ENCODE measurements at regions not wholly inside any gene's neighbourhood (a gene's known extent, or its start where the extent isn't known, plus 50 kb on each side); places are given as distances from the start of the nearest gene placed in this dataset.

- Histone ChIP-seq H3K79me1 (ENCODE audit: low read length) (peaks cover 5% of the 10 kb centered on the region), H3K79me2 (ENCODE audit: control insufficient read depth, insufficient read depth, low read length, poor library complexity) (no peaks in the 10 kb centered on the region), H4K8ac (ENCODE audit: low read depth, low read length) (no peak overlapping the region), H3K4me3 (ENCODE audit: low read depth, low read length) (no peak overlapping the region), H2BK120ac (ENCODE audit: insufficient read depth, low read length, poor library complexity) (peak overlapping the region; percentile 30), H3K4ac (ENCODE audit: low read depth, low read length) (no peak overlapping the region), H2BK12ac (ENCODE audit: low read length) (peak overlapping the region; percentile 82), H3K9me3 (ENCODE audit: insufficient read depth, low read depth, low read length) (no peaks in the 10 kb centered on the region), H3K36me3 (ENCODE audit: control insufficient read depth in 1 of 2, insufficient read depth in 2 of 2, low read length in 2 of 2) (no peaks in the 10 kb centered on the region), H2AFZ (ENCODE audit: insufficient read depth, low read length, poor library complexity) (no peak overlapping the region), H3K4me1 (ENCODE audit: control insufficient read depth in 1 of 2, insufficient read depth in 2 of 2, low read length in 2 of 2) (peaks cover 0 to 3% of the 10 kb centered on the region in 2 experiments), H3K27ac (ENCODE audit: low read depth, low read length) (peak overlapping the region; percentile 27), H2AK5ac (ENCODE audit: low read length) (no peak overlapping the region), H4K12ac (ENCODE audit: low read depth, low read length) (no peak overlapping the region), H3K4me2 (ENCODE audit: low read length) (no peak overlapping the region), H3K23ac (ENCODE audit: low read length) (no peak overlapping the region), H2BK5ac (ENCODE audit: low read depth, low read length, poor library complexity) (no peak overlapping the region), H3K27me3 (ENCODE audit: insufficient read depth, low read length) (no peaks in the 10 kb centered on the region), H3K18ac (ENCODE audit: low read length) (no peak overlapping the region), H3K14ac (ENCODE audit: low read length) (no peak overlapping the region), H3K9ac (ENCODE audit: low read length) (no peak overlapping the region), H4K91ac (ENCODE audit: low read depth, low read length) (no peak overlapping the region)
- WGBS (ENCODE audit: extremely low coverage, insufficient coverage, insufficient read length), result no CpG with 5 or more reads among the region's 1 CpG
- peak in 1 of 2 donors; percentile 16 for DNase-seq
Observed at GRCh38 chr12:59066445-59066844, 146.1 kb upstream of the LRIG3 start.

- Histone ChIP-seq H3K14ac (ENCODE audit: low read length) (no peak overlapping the region), H3K4me1 (ENCODE audit: control insufficient read depth in 1 of 2, insufficient read depth in 2 of 2, low read length in 2 of 2) (peaks cover 2 to 4% of the 10 kb centered on the region in 2 experiments), H3K79me1 (ENCODE audit: low read length) (peaks cover 5% of the 10 kb centered on the region), H2BK12ac (ENCODE audit: low read length) (no peak overlapping the region), H2BK5ac (ENCODE audit: low read depth, low read length, poor library complexity) (no peak overlapping the region), H3K27me3 (ENCODE audit: insufficient read depth, low read length) (no peaks in the 10 kb centered on the region), H4K91ac (ENCODE audit: low read depth, low read length) (no peak overlapping the region), H3K79me2 (ENCODE audit: control insufficient read depth, insufficient read depth, low read length, poor library complexity) (peaks cover 3% of the 10 kb centered on the region), H2AK5ac (ENCODE audit: low read length) (no peak overlapping the region), H3K27ac (ENCODE audit: low read depth, low read length) (peak overlapping the region; percentile 33), H4K8ac (ENCODE audit: low read depth, low read length) (no peak overlapping the region), H3K23ac (ENCODE audit: low read length) (no peak overlapping the region), H3K4me3 (ENCODE audit: low read depth, low read length) (no peak overlapping the region), H3K4ac (ENCODE audit: low read depth, low read length) (no peak overlapping the region), H3K18ac (ENCODE audit: low read length) (no peak overlapping the region), H2BK120ac (ENCODE audit: insufficient read depth, low read length, poor library complexity) (no peak overlapping the region), H4K12ac (ENCODE audit: low read depth, low read length) (no peak overlapping the region), H3K36me3 (ENCODE audit: control insufficient read depth in 1 of 2, insufficient read depth in 2 of 2, low read length in 2 of 2) (no peaks in the 10 kb centered on the region), H2AFZ (ENCODE audit: insufficient read depth, low read length, poor library complexity) (no peak overlapping the region), H3K9me3 (ENCODE audit: insufficient read depth, low read depth, low read length) (no peaks in the 10 kb centered on the region), H3K4me2 (ENCODE audit: low read length) (no peak overlapping the region), H3K9ac (ENCODE audit: low read length) (no peak overlapping the region)
- no CpG with 5 or more reads among the region's 4 CpGs for WGBS (ENCODE audit: extremely low coverage, insufficient coverage, insufficient read length)
- no peak for DNase-seq
Observed at GRCh38 chr12:59059088-59059935, 139.0 kb upstream of the LRIG3 start.

- H3K36me3 ChIP-seq (ENCODE audit: control insufficient read depth in 1 of 2, insufficient read depth in 2 of 2, low read length in 2 of 2), result no peaks in the 10 kb centered on the region
- H4K8ac ChIP-seq (ENCODE audit: low read depth, low read length), result no peak overlapping the region
- no peak overlapping the region for H3K18ac ChIP-seq (ENCODE audit: low read length)
- DNase-seq, result no peak
- no CpG with 5 or more reads among the region's 3 CpGs for WGBS (ENCODE audit: extremely low coverage, insufficient coverage, insufficient read length)
- H4K91ac ChIP-seq (ENCODE audit: low read depth, low read length), result no peak overlapping the region
- H3K4me1 ChIP-seq (ENCODE audit: control insufficient read depth in 1 of 2, insufficient read depth in 2 of 2, low read length in 2 of 2), result peaks cover 2 to 4% of the 10 kb centered on the region in 2 experiments
- H3K4me3 ChIP-seq (ENCODE audit: low read depth, low read length), result no peak overlapping the region
- H3K4me2 ChIP-seq (ENCODE audit: low read length), result no peak overlapping the region
- no peak overlapping the region for H3K4ac ChIP-seq (ENCODE audit: low read depth, low read length)
- H2BK5ac ChIP-seq (ENCODE audit: low read depth, low read length, poor library complexity), result no peak overlapping the region
- H3K79me1 ChIP-seq (ENCODE audit: low read length), result peaks cover 5% of the 10 kb centered on the region
- H2AK5ac ChIP-seq (ENCODE audit: low read length), result no peak overlapping the region
- H3K23ac ChIP-seq (ENCODE audit: low read length), result no peak overlapping the region
- no peak overlapping the region for H2BK120ac ChIP-seq (ENCODE audit: insufficient read depth, low read length, poor library complexity)
- H4K12ac ChIP-seq (ENCODE audit: low read depth, low read length), result no peak overlapping the region
- no peak overlapping the region for H3K9ac ChIP-seq (ENCODE audit: low read length)
- H2AFZ ChIP-seq (ENCODE audit: insufficient read depth, low read length, poor library complexity), result no peak overlapping the region
- H3K14ac ChIP-seq (ENCODE audit: low read length), result no peak overlapping the region
- no peaks in the 10 kb centered on the region for H3K9me3 ChIP-seq (ENCODE audit: insufficient read depth, low read depth, low read length)
- no peak overlapping the region for H3K27ac ChIP-seq (ENCODE audit: low read depth, low read length)
- peaks cover 3% of the 10 kb centered on the region for H3K79me2 ChIP-seq (ENCODE audit: control insufficient read depth, insufficient read depth, low read length, poor library complexity)
- H2BK12ac ChIP-seq (ENCODE audit: low read length), result no peak overlapping the region
- no peaks in the 10 kb centered on the region for H3K27me3 ChIP-seq (ENCODE audit: insufficient read depth, low read length)
Observed at GRCh38 chr12:59056966-59057365, 136.7 kb upstream of the LRIG3 start.

DNA sequence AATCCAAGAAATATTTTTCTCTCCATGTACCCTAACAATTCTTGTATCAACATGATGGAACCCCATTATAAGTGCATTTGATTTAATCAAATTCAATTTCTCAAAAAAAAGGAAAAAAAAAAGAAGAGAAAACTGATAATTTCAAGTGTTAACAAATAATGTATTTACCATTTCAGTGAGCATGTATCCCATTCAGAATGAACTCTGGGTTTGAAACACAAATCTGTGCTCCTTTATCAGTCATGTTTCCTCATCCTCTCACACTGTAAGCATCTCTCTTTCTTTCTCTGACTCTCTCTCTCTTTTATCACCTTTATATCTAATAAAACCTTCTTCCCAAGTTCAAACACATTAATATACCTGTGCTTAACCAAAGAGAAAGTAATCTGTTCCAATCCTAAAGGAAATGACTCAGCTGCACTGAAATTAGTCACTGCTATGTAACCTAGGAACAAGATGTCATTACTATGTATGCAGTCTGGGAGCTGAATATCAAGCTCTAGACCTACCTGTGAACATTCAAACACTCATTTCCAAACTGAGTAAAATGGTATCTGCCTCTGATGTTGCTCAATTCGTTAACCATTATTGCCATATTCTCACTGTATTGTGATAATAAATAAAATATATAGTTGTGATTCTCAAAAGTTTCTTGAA is 135.0 kb upstream of the LRIG3 start:
- H3K4ac ChIP-seq (ENCODE audit: low read depth, low read length), result no peak overlapping the region
- H2BK5ac ChIP-seq (ENCODE audit: low read depth, low read length, poor library complexity), result no peak overlapping the region
- peaks cover 2 to 4% of the 10 kb centered on the region in 2 experiments for H3K4me1 ChIP-seq (ENCODE audit: control insufficient read depth in 1 of 2, insufficient read depth in 2 of 2, low read length in 2 of 2)
- no peak overlapping the region for H4K12ac ChIP-seq (ENCODE audit: low read depth, low read length)
- H3K4me2 ChIP-seq (ENCODE audit: low read length), result no peak overlapping the region
- H2AK5ac ChIP-seq (ENCODE audit: low read length), result no peak overlapping the region
- no peaks in the 10 kb centered on the region for H3K27me3 ChIP-seq (ENCODE audit: insufficient read depth, low read length)
- WGBS (ENCODE audit: extremely low coverage, insufficient coverage, insufficient read length), result no CpG with 5 or more reads among the region's 1 CpG
- no peak overlapping the region for H3K14ac ChIP-seq (ENCODE audit: low read length)
- H3K4me3 ChIP-seq (ENCODE audit: low read depth, low read length), result no peak overlapping the region
- no peak overlapping the region for H3K18ac ChIP-seq (ENCODE audit: low read length)
- no peak overlapping the region for H2BK120ac ChIP-seq (ENCODE audit: insufficient read depth, low read length, poor library complexity)
- no peak overlapping the region for H4K91ac ChIP-seq (ENCODE audit: low read depth, low read length)
- H3K27ac ChIP-seq (ENCODE audit: low read depth, low read length), result no peak overlapping the region
- no peaks in the 10 kb centered on the region for H3K36me3 ChIP-seq (ENCODE audit: control insufficient read depth in 1 of 2, insufficient read depth in 2 of 2, low read length in 2 of 2)
- no peak overlapping the region for H2AFZ ChIP-seq (ENCODE audit: insufficient read depth, low read length, poor library complexity)
- no peaks in the 10 kb centered on the region for H3K9me3 ChIP-seq (ENCODE audit: insufficient read depth, low read depth, low read length)
- H3K79me2 ChIP-seq (ENCODE audit: control insufficient read depth, insufficient read depth, low read length, poor library complexity), result peaks cover 3% of the 10 kb centered on the region
- no peak overlapping the region for H4K8ac ChIP-seq (ENCODE audit: low read depth, low read length)
- DNase-seq, result peak in 1 of 2 donors; percentile 76
- no peak overlapping the region for H3K23ac ChIP-seq (ENCODE audit: low read length)
- H3K9ac ChIP-seq (ENCODE audit: low read length), result no peak overlapping the region
- H2BK12ac ChIP-seq (ENCODE audit: low read length), result no peak overlapping the region
- H3K79me1 ChIP-seq (ENCODE audit: low read length), result peaks cover 5% of the 10 kb centered on the region

Measured in trophoblast cell (in vitro differentiated cells and primary cell).